NCI-H82 (cell line): ENCODE measurements at regions not wholly inside any gene's neighbourhood (a gene's known extent, or its start where the extent isn't known, plus 50 kb on each side); places are given as distances from the start of the nearest gene placed in this dataset.
A peak's percentile ranks its signal among the peaks of the same experiment; 100 is the strongest.

Source experiments
- DNase-seq: peaks from one replicate; lab custom pipeline; 2025; lab: John Stamatoyannopoulos, UW

DNA sequence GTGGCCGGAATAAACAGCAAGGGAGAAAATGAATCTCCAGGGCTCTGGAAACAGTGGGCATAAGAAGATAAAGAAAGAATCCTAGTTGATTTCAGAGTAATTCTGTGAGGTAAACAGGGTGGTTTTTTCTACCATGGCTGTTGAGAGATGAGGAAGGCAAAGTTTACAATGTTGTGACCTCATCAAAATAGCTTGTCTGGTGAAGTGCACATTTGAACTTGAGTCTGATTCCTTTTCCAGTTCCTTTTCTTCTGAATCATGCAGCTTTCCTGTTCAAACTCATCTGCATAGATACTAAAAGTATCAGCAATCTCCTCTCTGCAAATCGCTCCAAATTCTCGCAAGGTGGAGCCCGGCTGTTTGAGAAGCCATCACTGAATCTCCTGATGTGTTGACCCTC lies 161.7 kb downstream of the PLPP3 start:
- no peak for DNase-seq

- DNase-seq: no peak
Measured at GRCh38 chr1:56416495-56416894, 162.9 kb downstream of the PLPP3 start.

DNA sequence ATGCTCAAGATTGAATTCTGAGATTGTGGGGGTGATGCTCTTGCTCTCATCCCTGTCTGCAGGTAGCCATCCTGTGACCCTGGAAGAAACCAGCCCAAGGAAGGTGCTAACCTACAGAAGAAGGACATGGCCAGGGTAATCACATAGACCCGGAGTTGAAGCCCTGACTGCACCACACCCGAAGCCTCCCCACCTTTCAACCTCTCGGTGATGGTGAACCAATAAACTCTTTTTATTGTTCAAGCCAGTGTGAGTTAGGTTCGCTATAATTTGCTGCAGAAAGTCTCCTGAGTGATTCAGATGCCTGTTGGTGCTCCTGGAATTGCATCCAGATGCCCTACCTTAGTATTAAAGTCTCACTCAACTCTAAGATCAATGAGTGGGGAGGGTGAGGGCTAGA lies 163.6 kb downstream of the PLPP3 start:
- no peak for DNase-seq

DNA sequence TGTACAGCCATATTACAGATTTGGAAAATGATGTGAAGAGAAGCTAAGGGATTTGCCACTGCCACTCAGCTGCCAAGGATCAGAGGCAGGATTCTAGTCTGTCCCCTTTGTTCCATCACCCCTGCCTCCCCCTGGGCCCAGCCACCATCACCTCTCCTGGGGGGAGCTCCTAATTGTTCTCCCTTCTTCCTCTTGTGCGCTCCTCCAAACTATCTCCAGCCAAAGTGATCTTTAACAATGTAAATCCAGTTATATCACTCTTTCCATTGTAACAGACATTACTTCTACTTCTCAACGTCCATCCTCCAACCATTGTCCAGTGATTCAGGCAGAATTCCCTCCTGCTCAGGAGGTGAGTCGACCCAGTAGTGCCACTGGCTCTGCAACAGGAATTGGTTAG lies 164.1 kb downstream of the PLPP3 start:
- no peak for DNase-seq

- no peak for DNase-seq
Measured at GRCh38 chr1:56414728-56415224, 164.6 kb downstream of the PLPP3 start.

- no peak for DNase-seq
Measured at GRCh38 chr1:56413671-56414199, 165.6 kb downstream of the PLPP3 start.

- no peak for DNase-seq
Measured at GRCh38 chr1:56411484-56412180, 167.7 kb downstream of the PLPP3 start.

DNA sequence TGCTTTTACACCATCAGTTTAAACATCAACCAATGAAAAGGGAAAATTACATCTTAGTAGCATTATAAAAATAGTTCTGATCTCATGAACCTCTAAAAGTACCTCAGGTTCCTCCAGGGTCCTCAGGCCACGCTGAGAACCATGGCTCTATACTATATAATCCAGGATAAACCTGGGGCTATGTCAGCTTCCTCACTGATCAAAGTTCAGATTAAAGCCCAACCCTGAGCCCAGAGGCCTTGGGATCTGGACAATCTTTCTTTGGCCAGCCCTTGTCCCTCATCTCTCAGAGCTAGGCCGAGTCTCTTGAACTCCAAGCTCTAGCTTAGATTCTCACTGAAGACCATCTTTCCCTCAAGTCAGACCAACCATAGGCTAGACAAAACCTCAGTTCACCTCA lies 168.3 kb downstream of the PLPP3 start:
- DNase-seq: no peak

DNA sequence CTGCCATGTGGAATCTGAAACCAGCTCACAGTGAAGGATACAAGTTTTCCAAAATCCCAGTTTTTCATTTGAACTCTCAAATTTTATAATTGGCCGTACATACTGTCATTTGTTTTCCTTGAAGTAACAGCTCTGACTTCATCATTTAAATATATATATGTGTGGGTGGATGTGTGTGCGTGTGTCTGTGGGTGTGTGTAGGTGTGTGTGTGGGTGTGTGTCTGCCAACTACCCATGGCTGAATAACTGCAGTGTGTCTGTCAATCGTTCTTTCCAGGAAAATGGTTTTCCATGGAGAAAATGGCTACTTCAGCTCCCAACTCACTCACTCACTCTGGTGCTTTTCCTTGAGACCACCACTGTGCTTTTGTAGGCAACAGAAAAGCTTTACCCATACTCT lies 169.0 kb downstream of the PLPP3 start:
- DNase-seq: no peak

DNA sequence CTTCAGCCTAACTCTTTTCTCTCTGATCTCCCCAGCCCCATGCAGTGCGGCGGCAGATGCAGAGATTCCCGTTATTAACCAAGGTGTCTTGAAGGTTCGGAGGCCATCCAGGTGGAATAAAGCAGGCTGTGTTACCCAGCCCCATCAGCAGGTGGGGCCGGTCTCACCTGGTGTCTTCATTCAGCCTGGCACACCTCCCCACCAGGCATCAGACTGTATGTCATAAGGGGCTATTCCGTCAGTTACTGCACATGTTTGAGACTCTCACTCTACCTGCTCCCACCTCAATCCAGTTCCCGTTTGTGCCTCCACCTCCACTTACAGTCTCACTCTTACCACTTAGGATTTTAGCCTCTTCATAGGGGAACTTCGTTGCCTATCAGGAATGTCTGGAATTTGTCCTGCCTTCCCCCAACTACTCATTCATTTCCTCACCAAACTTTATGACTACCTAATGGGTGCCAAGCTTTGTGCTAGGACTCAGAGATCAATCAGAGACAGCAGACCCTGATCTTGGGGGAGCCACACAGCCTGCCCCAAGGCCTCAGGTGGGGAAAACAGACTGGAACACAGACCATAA lies 170.2 kb downstream of the PLPP3 start:
- DNase-seq: peak; percentile 70

- DNase-seq: no peak
Measured at GRCh38 chr1:56406821-56407220, 172.5 kb downstream of the PLPP3 start.

- DNase-seq: no peak
Measured at GRCh38 chr1:56404561-56405030, 174.8 kb downstream of the PLPP3 start.

- peak; percentile 89 for DNase-seq
Measured at GRCh38 chr1:56404066-56404465, 175.3 kb downstream of the PLPP3 start.

DNA sequence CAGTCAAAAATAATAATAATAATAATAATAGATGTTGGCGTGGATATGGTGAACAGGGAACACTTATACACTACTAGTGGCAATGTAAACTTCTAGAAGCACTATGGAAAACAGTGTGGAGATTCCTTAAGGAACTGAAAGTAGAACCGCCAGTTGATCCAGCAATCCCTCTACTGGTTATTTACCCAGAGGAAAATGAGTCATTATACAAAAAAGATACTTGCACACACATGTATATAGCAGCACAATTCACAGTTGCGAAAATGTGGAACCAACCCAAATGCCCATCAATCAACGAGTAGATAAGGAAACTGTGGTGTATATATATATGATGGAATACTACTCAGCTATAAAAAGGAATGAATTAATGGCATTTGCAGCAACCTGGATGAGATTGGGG lies 176.0 kb downstream of the PLPP3 start:
- DNase-seq: no peak

- no peak for DNase-seq
Measured at GRCh38 chr1:56401191-56401590, 178.2 kb downstream of the PLPP3 start.

- no peak for DNase-seq
Measured at GRCh38 chr1:56400526-56400925, 178.8 kb downstream of the PLPP3 start.

DNA sequence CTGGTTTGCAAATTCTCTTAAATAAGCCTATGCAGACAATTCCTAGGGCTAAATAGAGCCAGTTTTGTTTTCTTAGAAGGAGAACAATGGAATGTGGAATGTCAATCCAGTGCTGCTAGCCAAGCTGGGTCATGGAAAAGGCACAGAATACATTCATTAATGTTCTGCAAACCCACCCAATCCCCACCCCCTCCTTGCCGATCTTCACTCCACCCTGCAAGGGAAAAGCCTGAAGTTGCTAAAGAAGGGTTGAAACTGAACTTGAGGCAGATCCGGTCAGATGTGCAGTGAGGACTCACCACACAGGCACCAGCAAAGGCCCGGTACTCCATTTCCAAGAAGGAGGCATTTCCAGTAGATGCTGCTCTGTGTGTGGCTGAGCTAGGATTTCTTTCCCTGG lies 179.6 kb downstream of the PLPP3 start:
- no peak for DNase-seq

- no peak for DNase-seq
Measured at GRCh38 chr1:56399326-56399725, 180.0 kb downstream of the PLPP3 start.

GRCh38 chr1:56397811-56398231 lies 181.5 kb downstream of the PLPP3 start:
- DNase-seq: peak; percentile 75

- peak; percentile 28 for DNase-seq
Measured at GRCh38 chr1:56397409-56397808, 182.0 kb downstream of the PLPP3 start.

DNA sequence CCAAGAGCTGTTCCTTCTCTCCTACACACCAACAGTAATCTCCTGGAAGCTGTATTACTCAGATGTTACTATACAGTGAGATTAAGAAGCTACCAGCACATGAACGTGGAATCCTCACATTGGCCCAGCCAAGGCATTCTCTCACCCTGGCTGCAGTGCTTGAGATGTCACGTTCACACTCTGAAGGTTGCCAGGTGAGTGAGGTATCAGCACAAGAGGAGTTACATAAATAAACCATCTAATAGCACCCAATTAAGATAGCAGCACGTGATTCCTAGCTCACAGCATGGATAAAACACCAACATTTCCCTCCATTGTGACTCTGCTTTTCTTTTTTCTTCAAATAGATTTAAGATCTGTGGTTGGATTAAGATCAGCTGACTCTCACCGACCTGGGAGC lies 182.8 kb downstream of the PLPP3 start:
- peak; percentile 76 for DNase-seq

GRCh38 chr1:56395776-56396175 lies 183.6 kb downstream of the PLPP3 start:
- DNase-seq: no peak

DNA sequence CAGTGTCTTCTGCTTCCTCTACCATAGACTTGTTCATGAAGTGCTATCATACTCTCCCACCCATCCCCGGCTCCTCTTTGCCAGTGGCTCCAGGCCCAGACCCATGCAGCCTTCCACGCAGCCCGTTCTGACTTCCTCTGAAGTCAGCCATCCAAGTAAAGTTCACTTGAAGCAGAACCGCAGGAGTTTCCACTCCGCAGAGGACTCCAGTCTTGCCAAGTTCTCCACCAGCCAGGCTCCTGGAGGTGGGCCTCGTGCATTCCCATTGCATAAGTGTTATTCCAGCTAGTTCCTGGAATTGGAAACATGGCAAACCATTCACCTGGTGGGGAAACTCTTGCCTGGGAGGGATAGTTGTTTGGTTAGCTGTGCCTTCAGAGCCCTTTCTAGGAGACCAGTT lies 185.1 kb downstream of the PLPP3 start:
- DNase-seq: no peak
